ENCODE measurements at regions not wholly inside any gene's neighbourhood (a gene's known extent, or its start where the extent isn't known, plus 50 kb on each side); places are given as distances from the start of the nearest gene placed in this dataset.
"Not testable (repeated sequence)": the region's sequence is repeated elsewhere in the genome, so short reads cannot be mapped to it uniquely, and the experiment has no call there.

GRCh38 chr10:81708416-81708815, 166.6 kb upstream of the NRG3 start:
- DNase-seq (ENCODE audit: low read depth in 4 of 4, low spot score in 3 of 4) = no peak

- DNase-seq (ENCODE audit: low read depth in 4 of 4, low spot score in 3 of 4) = no peak
Observed at GRCh38 chr10:81708929-81709328, 166.1 kb upstream of the NRG3 start.

GRCh38 chr10:81722399-81722798, 152.6 kb upstream of the NRG3 start:
- DNase-seq (ENCODE audit: low read depth in 4 of 4, low spot score in 3 of 4) = no peak

DNA sequence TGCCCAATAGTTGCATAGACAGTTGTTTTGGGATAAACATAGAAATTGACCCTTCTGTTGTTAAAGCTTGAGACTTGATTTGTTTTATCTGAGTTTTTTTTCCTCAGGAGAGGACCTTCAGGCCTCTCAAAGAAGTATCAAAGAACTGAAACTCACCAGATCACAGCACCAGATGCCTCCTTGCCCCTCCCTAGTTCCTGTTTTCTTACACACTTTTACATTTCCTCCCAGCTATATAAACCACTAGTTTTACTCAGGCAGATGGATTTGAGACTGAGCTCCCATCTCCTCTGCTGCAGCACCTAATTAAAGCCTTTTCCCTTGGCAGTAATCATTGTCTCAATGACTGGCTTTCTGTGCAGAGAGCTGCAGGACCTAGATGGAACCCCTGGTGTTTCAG, 150.6 kb upstream of the NRG3 start:
- DNase-seq (ENCODE audit: low read depth in 4 of 4, low spot score in 3 of 4) = no peak

DNA sequence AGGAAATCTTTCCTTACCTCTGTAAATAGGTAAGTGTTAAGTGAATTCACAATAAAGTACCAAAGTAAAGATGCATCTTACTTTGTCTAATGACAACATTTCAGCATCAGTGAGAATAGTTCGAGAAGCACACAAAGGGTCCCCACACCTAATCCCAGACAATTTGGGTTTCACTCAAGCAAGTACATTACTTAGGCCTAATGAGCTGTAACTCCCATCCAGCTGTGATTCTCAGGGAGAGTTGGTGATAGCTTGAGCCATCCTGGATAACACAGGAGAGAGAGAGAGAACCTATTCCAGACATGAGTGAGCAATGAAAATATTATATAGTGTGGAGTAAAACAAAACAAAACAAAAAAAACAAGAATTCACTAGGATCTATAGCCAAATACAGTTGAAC, 149.1 kb upstream of the NRG3 start:
- no peak for DNase-seq (ENCODE audit: low read depth in 4 of 4, low spot score in 3 of 4)

GRCh38 chr10:81728692-81729091, 146.3 kb upstream of the NRG3 start:
- DNase-seq (ENCODE audit: low read depth in 4 of 4, low spot score in 3 of 4) = no peak

- no peak for DNase-seq (ENCODE audit: low read depth in 4 of 4, low spot score in 3 of 4)
Observed at GRCh38 chr10:81730891-81731290, 144.1 kb upstream of the NRG3 start.

DNA sequence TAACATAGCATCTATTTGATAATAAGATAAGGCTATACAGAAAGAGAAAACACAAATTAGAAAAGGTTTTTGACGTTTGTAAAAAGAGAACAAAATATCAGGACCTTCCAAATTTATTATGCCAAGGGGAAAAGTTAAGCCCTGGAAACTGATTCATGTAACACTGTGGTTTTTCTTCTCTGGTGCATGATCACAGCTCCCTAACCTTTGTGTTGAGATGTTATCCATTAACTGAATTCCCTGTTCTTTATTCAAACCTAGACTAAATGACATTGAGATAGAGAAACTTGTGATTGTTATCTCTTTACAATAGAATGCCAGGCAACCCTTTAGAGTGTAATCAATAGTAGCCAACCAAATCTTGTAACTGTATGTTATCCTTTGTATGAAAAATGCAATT, 141.5 kb upstream of the NRG3 start:
- no peak for DNase-seq (ENCODE audit: low read depth in 4 of 4, low spot score in 3 of 4)

- DNase-seq (ENCODE audit: low read depth in 4 of 4, low spot score in 3 of 4) = not testable (repeated sequence)
Observed at GRCh38 chr10:81735167-81735566, 139.8 kb upstream of the NRG3 start.

DNA sequence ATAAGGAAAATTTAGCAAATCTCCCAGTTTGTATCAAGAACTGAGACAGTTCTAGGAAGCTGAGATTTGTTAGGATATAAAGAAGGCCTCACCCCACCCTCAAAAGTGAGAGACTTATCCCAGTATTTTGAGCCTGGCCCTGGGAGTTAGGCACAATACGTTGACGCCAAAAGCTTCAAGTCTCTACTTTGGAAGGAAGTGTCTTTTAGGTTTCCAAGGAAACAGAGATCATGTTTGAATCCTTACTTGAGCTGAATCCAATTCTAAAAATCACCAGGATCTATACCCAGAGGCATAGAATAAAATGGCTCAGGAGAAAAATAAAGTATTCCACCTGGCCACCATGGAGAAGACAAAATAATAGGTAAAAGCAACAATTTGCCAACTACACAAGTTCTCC, 115.9 kb upstream of the NRG3 start:
- DNase-seq (ENCODE audit: low read depth in 4 of 4, low spot score in 3 of 4) = no peak

DNA sequence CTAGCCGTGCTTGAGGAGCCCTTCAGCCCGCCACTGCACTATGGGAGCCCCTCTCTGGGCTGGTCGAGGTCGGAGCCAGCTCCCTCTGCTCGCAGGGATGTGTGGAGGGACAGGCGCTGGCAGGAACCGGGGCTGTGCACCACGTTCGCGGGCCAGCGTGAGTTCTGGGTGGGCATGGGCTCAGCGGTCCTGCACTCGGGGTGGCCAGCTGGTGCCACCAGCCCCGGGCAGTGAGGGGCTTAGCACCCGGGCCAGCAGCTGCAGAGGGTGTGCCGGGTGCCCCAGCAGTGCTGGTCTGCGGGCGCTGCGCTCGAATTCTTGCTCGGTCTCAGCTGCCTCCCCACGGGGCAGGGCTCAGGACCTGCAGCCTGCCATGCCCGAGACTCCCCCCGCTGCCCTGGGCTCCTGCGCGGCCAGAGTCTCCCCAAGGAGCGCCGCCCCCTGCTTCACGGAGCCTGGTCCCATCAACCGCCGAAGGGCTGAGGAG, 90.8 kb upstream of the NRG3 start:
- DNase-seq (ENCODE audit: low read depth in 4 of 4, low spot score in 3 of 4) = no peak

GRCh38 chr10:81792729-81793128, 82.3 kb upstream of the NRG3 start:
- DNase-seq (ENCODE audit: low read depth in 4 of 4, low spot score in 3 of 4) = no peak

DNA sequence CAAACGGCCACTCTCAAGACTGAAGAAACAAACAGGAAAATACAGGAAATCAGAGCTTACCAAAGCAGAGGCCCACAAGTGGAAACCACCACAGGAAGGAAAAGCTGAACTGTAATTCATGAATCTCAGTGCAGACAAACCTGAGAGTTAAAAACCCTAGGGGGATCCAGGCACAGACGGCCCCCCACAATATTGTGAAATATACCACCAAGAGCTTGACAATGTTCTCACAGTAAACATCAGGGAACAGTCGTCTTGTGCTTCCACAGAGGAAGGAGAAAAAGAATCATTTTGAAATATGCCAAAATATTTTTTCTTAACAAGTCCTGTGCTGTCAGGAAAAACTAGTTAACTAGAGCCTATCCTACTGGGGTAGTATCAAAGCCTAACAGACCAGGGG, 68.2 kb upstream of the NRG3 start:
- no peak for DNase-seq (ENCODE audit: low read depth in 4 of 4, low spot score in 3 of 4)

- DNase-seq (ENCODE audit: low read depth in 4 of 4, low spot score in 3 of 4) = no peak
Observed at GRCh38 chr10:81814842-81815241, 60.2 kb upstream of the NRG3 start.

DNA sequence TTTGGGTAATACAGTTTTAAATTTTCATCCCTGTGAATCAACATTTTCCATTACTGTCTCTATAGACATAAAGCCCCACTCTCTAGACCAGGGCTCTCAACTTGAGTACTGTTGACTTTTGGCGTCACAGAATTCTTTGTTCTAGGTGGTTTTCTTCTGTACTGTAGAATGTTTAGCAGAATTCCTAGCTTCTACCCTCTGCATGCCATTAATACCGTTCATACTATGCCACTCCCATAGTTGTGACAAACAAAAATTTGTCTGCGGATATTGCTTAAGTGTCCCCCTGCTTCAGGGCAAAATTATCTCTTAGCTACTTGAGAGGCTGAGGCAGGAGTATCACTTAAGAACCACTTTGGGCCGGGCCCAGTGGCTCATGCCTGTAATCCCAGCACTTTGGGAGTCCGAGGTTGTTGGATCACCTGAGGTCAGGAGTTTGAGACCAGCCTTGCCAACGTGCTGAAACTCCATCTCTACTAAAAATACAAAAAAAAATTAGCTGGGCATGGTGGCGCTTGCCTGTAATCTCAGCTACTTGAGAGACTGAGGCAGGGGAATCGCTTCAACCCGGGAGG, 57.3 kb upstream of the NRG3 start:
- no peak for DNase-seq (ENCODE audit: low read depth in 4 of 4, low spot score in 3 of 4)

DNA sequence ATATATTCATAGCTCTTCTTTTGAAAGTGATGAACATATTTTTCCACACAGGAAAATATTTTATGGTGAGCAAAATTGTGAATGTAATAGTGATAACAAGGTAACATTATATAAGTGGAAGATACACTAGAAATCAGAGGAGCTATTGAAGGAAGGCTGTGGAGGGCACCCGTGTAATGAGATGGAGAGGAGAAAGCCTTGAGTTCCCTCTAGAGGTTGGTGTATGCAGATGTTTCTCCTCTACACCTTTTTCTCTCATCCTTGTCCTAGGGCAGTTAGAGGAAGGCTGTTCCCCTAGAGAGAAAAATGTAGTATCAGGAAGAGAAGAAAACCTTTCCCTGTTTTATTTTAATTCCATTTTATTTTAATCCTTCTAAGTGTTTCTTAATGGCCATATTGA, 54.6 kb upstream of the NRG3 start:
- DNase-seq (ENCODE audit: low read depth in 4 of 4, low spot score in 3 of 4) = peak in 1 of 4 donors; percentile 12
